HG02973 (cell line): ENCODE measurements at regions not wholly inside any gene's neighbourhood (a gene's known extent, or its start where the extent isn't known, plus 50 kb on each side); places are given as distances from the start of the nearest gene placed in this dataset.
"Not testable (repeated sequence)": the region's sequence is repeated elsewhere in the genome, so short reads cannot be mapped to it uniquely, and the experiment has no call there.

Experiments used
- ATAC-seq: cut with Tn5 transposase; IDR thresholded peaks from one replicate; pipeline ENCODE4 v1.9.1; 2021; ENCODE audit warnings: moderate library complexity; ENCODE audit not compliant: unreplicated experiment

- ATAC-seq, result peak; percentile 47
These were observed 142.3 kb upstream of the SAMSN1 start for GRCh38 chr21:14688412-14688811.

DNA sequence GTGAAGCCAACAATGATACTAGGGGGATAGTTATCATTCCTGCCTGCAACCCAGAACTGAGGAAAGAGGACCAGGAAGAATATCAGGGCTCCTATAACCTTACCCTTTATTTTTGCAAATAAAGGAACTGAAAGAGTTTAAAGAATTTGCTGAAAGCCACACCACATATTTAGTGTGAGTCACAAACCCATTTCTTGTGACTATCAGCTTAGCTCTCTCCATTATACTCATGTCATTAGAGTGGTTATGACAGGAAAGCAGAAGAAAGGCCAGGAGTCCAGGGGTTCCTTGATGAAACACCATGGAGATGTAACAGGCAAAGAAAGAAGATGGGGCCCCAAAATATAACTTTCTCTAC, 141.1 kb upstream of the SAMSN1 start:
- peak; percentile 52 for ATAC-seq

- ATAC-seq, result peak; percentile 40
These were observed 140.6 kb upstream of the SAMSN1 start for GRCh38 chr21:14686466-14687267.

DNA sequence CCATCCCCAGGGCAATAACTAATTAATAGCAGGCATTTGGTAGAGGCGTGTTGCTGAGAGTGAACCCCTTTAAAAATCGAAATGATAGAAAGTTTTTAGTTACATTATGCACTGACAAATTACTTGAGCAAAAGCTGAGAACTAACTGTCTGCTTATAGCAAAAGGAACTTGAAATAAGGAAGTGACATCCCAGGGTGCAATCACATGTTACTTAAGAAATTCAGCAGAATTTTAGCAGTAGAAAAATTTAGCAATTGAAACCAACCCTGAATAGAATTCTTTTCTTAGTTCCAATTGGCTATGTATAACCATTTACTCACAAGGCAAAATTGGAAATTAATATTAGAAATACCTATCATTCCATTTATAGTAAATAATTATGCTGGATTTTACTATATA, 139.5 kb upstream of the SAMSN1 start:
- no peak for ATAC-seq

GRCh38 chr21:14684071-14684470, 138.0 kb upstream of the SAMSN1 start:
- no peak for ATAC-seq

DNA sequence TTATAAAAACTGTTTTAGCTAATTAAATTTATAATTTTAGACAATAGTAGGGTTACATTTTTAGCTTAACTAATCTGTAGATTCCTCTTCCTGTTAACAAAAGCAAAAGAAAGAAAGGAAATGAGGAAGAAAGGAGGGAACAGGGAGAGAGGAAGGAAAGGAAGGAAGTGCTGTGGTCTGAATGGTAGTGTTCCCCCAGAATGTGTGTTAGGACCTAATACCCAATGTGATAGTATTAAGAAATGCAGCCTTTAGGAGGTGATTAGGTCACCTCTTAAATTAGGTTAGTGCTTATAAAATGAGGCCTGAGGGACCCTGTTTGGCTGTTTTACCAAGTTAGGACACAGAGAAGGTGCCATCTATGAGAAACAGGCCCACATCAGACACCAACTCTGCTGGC, 136.9 kb upstream of the SAMSN1 start:
- ATAC-seq, result no peak

DNA sequence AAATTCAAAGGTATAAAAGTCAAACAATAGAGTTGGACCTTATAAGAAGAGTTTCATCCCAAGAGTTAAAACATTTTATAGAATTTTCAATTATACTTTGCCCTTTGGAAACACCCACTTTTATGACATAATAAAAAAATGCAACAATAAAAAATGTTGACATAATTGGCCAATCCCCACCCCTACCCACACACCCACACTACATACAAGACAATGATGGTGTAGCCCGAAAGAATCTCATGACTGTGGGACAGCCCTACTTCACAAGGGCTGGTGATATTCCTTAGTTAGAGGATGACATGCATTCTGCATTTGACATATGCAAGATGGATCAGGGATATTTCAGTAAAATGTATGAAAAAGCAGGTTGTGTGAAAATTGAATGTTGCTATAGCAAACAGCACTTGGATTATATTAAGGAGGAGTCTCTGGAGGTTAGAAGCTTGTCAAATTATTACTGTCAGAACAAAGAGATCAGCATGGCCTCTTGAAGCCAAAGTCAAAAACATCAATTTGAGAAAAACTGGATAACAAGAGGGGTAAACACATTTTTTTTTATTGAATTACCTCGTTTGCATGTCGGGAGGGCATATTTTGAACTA, 133.0 kb upstream of the SAMSN1 start:
- ATAC-seq, result no peak

DNA sequence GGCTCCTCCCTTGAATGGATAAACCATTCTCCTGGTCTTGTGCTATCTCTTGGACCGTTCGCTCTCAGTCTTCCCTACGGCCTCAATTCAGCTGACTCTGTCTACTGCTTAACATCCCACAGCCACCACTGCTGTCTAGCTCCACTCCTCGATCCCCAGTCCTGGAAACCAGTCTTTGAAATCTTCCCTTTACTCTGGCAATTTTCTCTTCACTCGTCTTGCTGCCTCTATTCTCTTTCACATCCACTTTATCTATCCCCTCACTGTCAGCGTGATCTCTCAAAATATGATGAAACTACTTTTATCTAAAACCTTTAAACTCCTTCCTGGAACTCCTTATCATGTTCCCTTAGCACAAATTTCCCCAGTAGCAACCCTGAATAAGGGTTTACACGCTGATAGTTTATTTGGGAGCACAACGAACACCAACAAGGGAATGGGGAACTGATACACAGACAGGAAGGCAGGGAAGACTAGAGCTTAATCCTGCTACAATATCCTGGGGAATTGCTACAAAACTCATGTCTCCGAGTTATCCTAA, 131.6 kb upstream of the SAMSN1 start:
- no peak for ATAC-seq

DNA sequence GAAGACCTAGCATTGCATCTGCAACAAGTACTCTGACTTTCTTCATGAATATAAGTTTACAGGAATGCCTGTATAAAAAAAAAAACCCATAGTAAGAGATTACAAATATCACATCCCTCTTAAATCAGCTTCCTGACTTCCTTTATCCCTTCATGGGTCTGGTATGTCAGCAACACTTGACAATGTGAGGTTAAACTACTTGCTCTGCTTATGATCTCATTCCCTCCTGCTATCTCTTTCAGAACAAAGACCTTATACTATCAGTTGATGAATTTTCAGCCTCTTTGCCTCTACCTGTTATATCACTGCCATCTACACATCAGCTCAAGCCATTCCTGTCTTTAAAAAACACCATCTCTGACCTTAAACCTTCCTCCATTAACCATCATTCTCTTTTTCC, 130.9 kb upstream of the SAMSN1 start:
- no peak for ATAC-seq

- ATAC-seq, result peak; percentile 59
These were observed 129.8 kb upstream of the SAMSN1 start for GRCh38 chr21:14675774-14676530.

- ATAC-seq, result no peak
These were observed 127.5 kb upstream of the SAMSN1 start for GRCh38 chr21:14673649-14674048.

DNA sequence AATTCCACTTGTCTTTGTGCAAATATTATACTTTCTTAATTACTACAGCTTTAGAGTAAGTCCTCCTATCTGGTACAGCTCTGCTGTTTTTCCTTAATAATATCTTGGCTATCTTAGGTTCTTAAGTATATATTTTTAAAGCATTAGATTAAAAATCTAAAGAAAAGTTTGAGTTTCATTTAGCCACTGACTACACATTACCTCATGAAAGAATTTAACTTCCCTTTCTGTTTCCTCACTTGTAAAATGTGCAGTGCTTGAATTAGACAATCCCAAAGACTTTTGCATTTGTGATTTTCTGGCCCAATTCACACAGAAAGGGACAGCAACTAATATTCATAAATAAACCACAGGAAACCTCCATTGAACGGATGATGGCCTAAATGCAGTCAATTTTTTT, 126.4 kb upstream of the SAMSN1 start:
- no peak for ATAC-seq

DNA sequence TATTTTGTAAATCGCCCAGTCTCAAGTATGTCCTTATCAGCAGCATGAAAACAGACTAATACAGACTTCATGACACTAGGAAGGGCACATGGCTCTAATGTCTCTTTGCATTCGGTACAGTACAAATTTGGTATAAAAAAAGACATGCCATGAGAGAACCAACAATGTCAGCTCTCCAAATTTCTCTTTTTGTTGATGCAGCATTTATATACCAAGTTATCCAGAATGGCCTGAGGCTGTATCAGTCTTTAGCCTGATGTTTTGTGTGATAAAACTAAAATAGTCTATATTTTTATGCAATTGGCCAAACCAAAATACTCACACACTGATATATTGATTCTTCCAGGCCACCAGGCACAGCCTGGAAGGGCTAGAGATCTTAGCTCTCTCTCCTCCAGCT, 124.3 kb upstream of the SAMSN1 start:
- no peak for ATAC-seq

DNA sequence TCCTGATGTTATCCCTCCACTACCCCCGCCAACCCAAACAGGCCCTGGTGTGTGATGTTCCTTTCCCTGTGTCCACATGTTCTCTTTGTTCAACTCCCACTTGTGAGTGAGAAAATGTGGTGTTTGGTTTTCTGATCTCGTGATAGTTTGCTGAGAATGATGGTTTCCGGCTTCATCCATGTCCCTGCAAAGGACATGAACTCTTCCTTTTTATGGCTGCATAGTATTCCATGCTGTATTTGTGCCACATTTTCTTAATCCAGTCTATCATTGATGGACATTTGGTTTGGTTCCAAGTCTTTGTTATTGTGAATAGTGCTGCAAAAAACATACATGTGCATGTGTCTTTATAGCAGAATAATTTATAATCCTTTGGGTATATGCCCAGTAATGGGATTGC, 123.0 kb upstream of the SAMSN1 start:
- ATAC-seq, result not testable (repeated sequence)

- ATAC-seq, result no peak
These were observed 111.3 kb upstream of the SAMSN1 start for GRCh38 chr21:14657241-14658008.

DNA sequence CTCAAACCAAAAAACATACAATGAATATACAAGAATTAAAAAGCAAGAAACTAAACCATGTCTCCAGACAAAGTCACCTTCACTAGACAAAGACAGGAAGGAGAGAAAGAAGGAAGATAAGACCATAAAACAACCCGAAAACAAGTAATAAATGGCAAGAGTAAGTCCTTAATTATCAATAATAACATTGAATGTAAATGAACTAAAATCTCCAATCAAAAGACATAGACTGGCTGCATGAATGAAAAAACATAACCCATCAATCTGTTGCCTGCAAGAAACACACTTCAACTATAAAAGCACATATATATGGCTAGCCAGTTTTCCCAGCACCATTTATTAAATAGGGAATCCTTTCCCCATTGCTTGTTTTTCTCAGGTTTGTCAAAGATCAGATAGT, 100.8 kb upstream of the SAMSN1 start:
- no peak for ATAC-seq

DNA sequence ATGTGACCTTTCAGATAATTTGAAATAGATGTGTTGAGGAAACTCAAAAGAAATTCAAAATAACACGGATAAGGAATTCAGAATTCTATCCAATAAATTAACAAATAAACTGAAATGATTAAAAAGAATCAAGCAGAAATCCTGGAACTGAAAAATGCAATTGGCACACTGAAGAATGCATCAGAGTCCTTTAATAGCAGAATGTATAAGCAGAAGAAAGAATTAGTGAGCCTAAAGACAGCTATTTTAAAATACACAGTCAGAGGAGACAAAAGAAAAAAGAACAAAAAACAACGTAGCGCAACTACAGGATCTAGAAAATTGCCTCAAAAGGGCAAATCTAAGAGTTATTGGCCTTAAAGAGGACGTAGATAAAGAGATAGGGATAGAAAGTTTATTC, 99.6 kb upstream of the SAMSN1 start:
- no peak for ATAC-seq

DNA sequence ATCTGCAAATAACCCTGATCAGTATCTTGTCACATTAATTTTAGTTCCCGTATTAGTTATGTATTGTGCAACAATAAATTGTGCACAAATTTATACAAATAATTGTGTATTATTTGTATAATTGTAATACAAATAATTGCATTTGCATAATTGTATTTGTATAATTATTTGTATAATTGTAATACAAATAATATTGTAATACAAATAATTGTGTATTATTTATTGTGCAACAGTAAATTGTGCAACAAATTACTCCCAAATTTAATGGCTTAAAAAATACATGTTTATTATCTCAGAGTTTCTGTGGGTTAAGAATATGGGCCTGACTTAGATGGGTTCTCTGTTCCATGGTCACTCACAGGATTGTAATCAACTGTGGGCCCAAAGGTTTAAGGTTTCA, 86.2 kb upstream of the SAMSN1 start:
- ATAC-seq, result no peak

- no peak for ATAC-seq
These were observed 84.5 kb upstream of the SAMSN1 start for GRCh38 chr21:14630556-14631069.

- ATAC-seq, result no peak
These were observed 83.3 kb upstream of the SAMSN1 start for GRCh38 chr21:14629461-14629860.

GRCh38 chr21:14623079-14623478, 77.0 kb upstream of the SAMSN1 start:
- not testable (repeated sequence) for ATAC-seq
